Liver (tissue), 8 donors: ENCODE measurements at regions not wholly inside any gene's neighbourhood (a gene's known extent, or its start where the extent isn't known, plus 50 kb on each side); places are given as distances from the start of the nearest gene placed in this dataset.
A peak's percentile ranks its signal among the peaks of the same experiment; 100 is the strongest.

Experiments used
- DNase-seq: peaks from one replicate; pipeline ENCODE4 v3.0.0-alpha.2; 2017; ENCODE audit warnings: low spot score
- H3K27ac ChIP-seq, 2 donors: one replicate each; pipeline ENCODE4 v1.7.0; 2013; ENCODE audit warnings: inconsistent platforms in 2 of 2, low read length in 2 of 2, control low read depth in 1 of 2, low read depth in 1 of 2, mild to moderate bottlenecking in 1 of 2
- H3K27me3 ChIP-seq, 4 donors: one replicate each; pipeline versions ENCODE4 v1.6.1 to v1.7.0; 2013; ENCODE audit warnings: low read length in 3 of 4, inconsistent platforms in 1 of 4, mild to moderate bottlenecking in 1 of 4, moderate library complexity in 1 of 4; ENCODE audit not compliant: control insufficient read depth in 4 of 4, insufficient read depth in 4 of 4
- H3K36me3 ChIP-seq, 4 donors: one replicate each; pipeline versions ENCODE4 v1.6.1 to v1.7.0; 2013; ENCODE audit warnings: low read length in 3 of 4, mild to moderate bottlenecking in 3 of 4, low read depth in 1 of 4, moderate library complexity in 1 of 4; ENCODE audit not compliant: control insufficient read depth in 4 of 4, insufficient read depth in 3 of 4
- H3K4me1 ChIP-seq, 4 donors: one replicate each; pipeline versions ENCODE4 v1.6.1 to v1.7.0; 2013; ENCODE audit warnings: low read length in 3 of 4, mild to moderate bottlenecking in 3 of 4, moderate library complexity in 1 of 4; ENCODE audit not compliant: control insufficient read depth in 4 of 4, insufficient read depth in 4 of 4
- H3K4me3 ChIP-seq, 3 donors: one replicate each; pipeline versions ENCODE4 v1.6.1 to v1.7.0; 2013; ENCODE audit warnings: low read length in 3 of 3, control low read depth in 1 of 3, low read depth in 1 of 3, mild to moderate bottlenecking in 1 of 3
- H3K9ac ChIP-seq, 2 donors: one replicate each; pipeline ENCODE4 v1.7.0; 2013; ENCODE audit warnings: low read length in 2 of 2, mild to moderate bottlenecking in 2 of 2, moderate library complexity in 2 of 2, control low read depth in 1 of 2, low read depth in 1 of 2
- H3K9me3 ChIP-seq, 4 donors: one replicate each; pipeline versions ENCODE4 v1.6.1 to v1.7.0; 2013; ENCODE audit warnings: low read length in 3 of 4; ENCODE audit not compliant: control insufficient read depth in 4 of 4
- CTCF ChIP-seq: fragments of 150-350 bp; IDR thresholded peaks from 2 replicates; pipeline ENCODE4 v1.5.1; 2017; ENCODE audit warnings: improper control_type of control experiment, low read depth, low read length; ENCODE audit not compliant: missing input control
- EGR1 ChIP-seq, 2 donors: IDR thresholded peaks; 2 replicates each; pipeline ENCODE4 v1.6.1; 2016 to 2018; ENCODE audit warnings: antibody characterized with exemption in 2 of 2, low read depth in 2 of 2
- FOXA1 ChIP-seq: IDR thresholded peaks from 2 replicates; pipeline ENCODE4 v1.6.1; 2016; ENCODE audit warnings: antibody characterized with exemption
- FOXA2 ChIP-seq: IDR thresholded peaks from 2 replicates; pipeline ENCODE4 v1.6.1; 2016; ENCODE audit warnings: antibody characterized with exemption
- GABPA ChIP-seq, 2 donors: IDR thresholded peaks in 1 of 2; conservative IDR thresholded peaks in 1 of 2; 2 replicates each; pipeline ENCODE4 v1.6.1; 2016; ENCODE audit warnings: antibody characterized with exemption in 2 of 2, mild to moderate bottlenecking in 1 of 2, moderate library complexity in 1 of 2
- HNF4A ChIP-seq, 2 donors: conservative IDR thresholded peaks; 2 replicates each; pipeline ENCODE4 v1.6.1; 2016; ENCODE audit warnings: antibody characterized with exemption in 2 of 2, mild to moderate bottlenecking in 2 of 2
- HNF4G ChIP-seq: IDR thresholded peaks from 2 replicates; pipeline ENCODE4 v1.6.1; 2016; ENCODE audit warnings: antibody characterized with exemption
- JUND ChIP-seq, 2 donors: IDR thresholded peaks; 2 replicates each; pipeline ENCODE4 v1.6.1; 2016; ENCODE audit warnings: antibody characterized with exemption in 2 of 2
- MAX ChIP-seq: IDR thresholded peaks from 2 replicates; pipeline ENCODE4 v1.6.1; 2016; ENCODE audit warnings: antibody characterized with exemption
- NR2F2 ChIP-seq: IDR thresholded peaks from 2 replicates; pipeline ENCODE4 v1.6.1; 2016; ENCODE audit warnings: antibody characterized with exemption
- RAD21 ChIP-seq, 2 donors: IDR thresholded peaks; 2 replicates each; pipeline ENCODE4 v1.6.1; 2016; ENCODE audit warnings: antibody characterized with exemption in 2 of 2, mild to moderate bottlenecking in 2 of 2
- REST ChIP-seq: IDR thresholded peaks from 2 replicates; pipeline ENCODE4 v1.6.1; 2016; ENCODE audit warnings: antibody characterized with exemption, mild to moderate bottlenecking
- RXRA ChIP-seq, 2 donors: IDR thresholded peaks; 2 replicates each; pipeline ENCODE4 v1.6.1; 2017 to 2018; ENCODE audit warnings: antibody characterized with exemption in 2 of 2, mild to moderate bottlenecking in 1 of 2
- TAF1 ChIP-seq: conservative IDR thresholded peaks from 2 replicates; pipeline ENCODE4 v1.6.1; 2016; ENCODE audit warnings: antibody characterized with exemption, mild to moderate bottlenecking
- YY1 ChIP-seq: IDR thresholded peaks from 2 replicates; pipeline ENCODE4 v1.6.1; 2016; ENCODE audit warnings: antibody characterized with exemption, mild to moderate bottlenecking
- whole genome bisulfite sequencing: extraction: QIAGEN DNeasy Blood & Tissue Kit; methylation state at CpG from one replicate; pipeline ENCODE4 v1.1.7; 2013; 5-methylcytosine and 5-hydroxymethylcytosine counted together
- TF ChIP-seq, protein P1 (sequence below): IDR thresholded peaks from 2 replicates; pipeline ENCODE4 v1.6.1; 2016; ENCODE audit warnings: antibody characterized with exemption
- donor health status: healthy.
- donor health status: healthy.
- donor health status: healthy.
- donor health status: healthy.
- donor health status: healthy.

DNA sequence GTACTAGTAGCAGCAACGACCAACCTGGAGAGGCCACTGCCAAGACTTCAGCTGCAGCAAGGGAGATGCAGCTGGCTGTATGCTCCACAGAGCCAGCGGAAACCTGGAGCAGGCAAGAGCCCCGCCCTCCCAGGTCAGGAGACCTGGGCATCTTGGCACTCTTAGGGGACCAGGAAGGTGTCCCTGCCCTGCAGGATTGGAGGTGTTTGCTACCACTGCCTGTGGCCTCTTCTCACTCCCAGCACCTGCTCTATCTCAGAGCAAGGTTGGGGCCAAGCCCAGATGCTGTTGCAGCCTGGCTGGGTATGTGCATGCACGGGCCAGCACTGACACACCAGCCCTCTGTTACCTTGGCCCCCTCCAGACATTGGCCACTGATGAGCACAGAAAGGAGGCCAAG lies 1512.8 kb downstream of the REEP3 start:
- DNase-seq: no peak
- H3K4me3 ChIP-seq: peak overlapping the region in 2 of 3 donors; percentile 31 to 44
- no peaks in the 10 kb centered on the region for H3K27me3 ChIP-seq
- no peak overlapping the region for H3K27ac ChIP-seq
- no peak for TF ChIP-seq YY1
- TF ChIP-seq HNF4G: no peak
- TF ChIP-seq RAD21 (IDR thresholded peaks at IDR 0.05): no peak
- no peak for TF ChIP-seq GABPA (IDR thresholded peaks at IDR 0.05 in 1 of 2, conservative IDR thresholded peaks at IDR 0.05 in 1 of 2)
- no peak for TF ChIP-seq MAX
- no peak for TF ChIP-seq JUND (IDR thresholded peaks at IDR 0.05)
- TF ChIP-seq NR2F2: no peak
- TF ChIP-seq, protein P1, sequence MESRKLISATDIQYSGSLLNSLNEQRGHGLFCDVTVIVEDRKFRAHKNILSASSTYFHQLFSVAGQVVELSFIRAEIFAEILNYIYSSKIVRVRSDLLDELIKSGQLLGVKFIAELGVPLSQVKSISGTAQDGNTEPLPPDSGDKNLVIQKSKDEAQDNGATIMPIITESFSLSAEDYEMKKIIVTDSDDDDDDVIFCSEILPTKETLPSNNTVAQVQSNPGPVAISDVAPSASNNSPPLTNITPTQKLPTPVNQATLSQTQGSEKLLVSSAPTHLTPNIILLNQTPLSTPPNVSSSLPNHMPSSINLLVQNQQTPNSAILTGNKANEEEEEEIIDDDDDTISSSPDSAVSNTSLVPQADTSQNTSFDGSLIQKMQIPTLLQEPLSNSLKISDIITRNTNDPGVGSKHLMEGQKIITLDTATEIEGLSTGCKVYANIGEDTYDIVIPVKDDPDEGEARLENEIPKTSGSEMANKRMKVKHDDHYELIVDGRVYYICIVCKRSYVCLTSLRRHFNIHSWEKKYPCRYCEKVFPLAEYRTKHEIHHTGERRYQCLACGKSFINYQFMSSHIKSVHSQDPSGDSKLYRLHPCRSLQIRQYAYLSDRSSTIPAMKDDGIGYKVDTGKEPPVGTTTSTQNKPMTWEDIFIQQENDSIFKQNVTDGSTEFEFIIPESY: no peak
- no peak for TF ChIP-seq CTCF
- no peak for TF ChIP-seq FOXA2
- TF ChIP-seq HNF4A (conservative IDR thresholded peaks at IDR 0.05): no peak
- TF ChIP-seq TAF1: no peak
- no peak for TF ChIP-seq RXRA (IDR thresholded peaks at IDR 0.05)
- no peak for TF ChIP-seq EGR1 (IDR thresholded peaks at IDR 0.05; ENCODE audit: low read depth in 2 of 2)
- no peak for TF ChIP-seq FOXA1
- TF ChIP-seq REST: no peak
- peaks cover 10 to 15% (median 12%) of the 10 kb centered on the region in 4 donors for H3K9me3 ChIP-seq
- H3K4me1 ChIP-seq: peaks cover 0 to 22% (median 5%) of the 10 kb centered on the region in 4 donors
- WGBS: 64% methylated on average over 4 of the region's 4 CpGs
- H3K9ac ChIP-seq: no peak overlapping the region
- H3K36me3 ChIP-seq: no peaks in the 10 kb centered on the region

DNA sequence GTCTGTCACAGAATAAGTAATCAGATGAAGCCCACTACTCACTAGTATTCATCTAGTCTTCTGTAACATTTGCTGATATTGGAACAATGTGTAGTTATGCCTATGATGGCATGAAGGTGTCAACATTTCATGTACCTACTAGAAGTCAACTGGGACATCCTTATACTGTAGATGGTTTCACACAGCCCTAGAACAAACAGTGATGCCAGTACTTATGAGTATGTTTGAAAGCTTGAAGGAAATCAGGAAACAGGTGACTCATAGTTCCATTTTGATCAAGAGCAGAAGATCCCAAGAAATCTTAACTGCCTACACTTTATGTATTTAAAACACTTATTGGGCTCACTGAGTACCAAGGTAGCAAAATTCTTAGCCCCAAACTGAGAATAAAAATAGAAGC lies 1519.6 kb downstream of the REEP3 start:
- H3K9me3 ChIP-seq: peaks cover 0 to 2% (median 0%) of the 10 kb centered on the region in 4 donors

More for the DNA sequence above, 1519.6 kb downstream of the REEP3 start:
- TF ChIP-seq JUND (IDR thresholded peaks at IDR 0.05): no peak
- Histone ChIP-seq H3K4me1 (no peaks in the 10 kb centered on the region), H3K4me3 (no peak overlapping the region), H3K9ac (no peak overlapping the region), H3K27me3 (no peaks in the 10 kb centered on the region), H3K36me3 (no peaks in the 10 kb centered on the region), H3K27ac (no peak overlapping the region)
- DNase-seq: no peak
